ENCODE measurements at regions not wholly inside any gene's neighbourhood (a gene's known extent, or its start where the extent isn't known, plus 50 kb on each side); places are given as distances from the start of the nearest gene placed in this dataset.
A peak's percentile ranks its signal among the peaks of the same experiment; 100 is the strongest.
"Not testable (repeated sequence)": the region's sequence is repeated elsewhere in the genome, so short reads cannot be mapped to it uniquely, and the experiment has no call there.

DNA sequence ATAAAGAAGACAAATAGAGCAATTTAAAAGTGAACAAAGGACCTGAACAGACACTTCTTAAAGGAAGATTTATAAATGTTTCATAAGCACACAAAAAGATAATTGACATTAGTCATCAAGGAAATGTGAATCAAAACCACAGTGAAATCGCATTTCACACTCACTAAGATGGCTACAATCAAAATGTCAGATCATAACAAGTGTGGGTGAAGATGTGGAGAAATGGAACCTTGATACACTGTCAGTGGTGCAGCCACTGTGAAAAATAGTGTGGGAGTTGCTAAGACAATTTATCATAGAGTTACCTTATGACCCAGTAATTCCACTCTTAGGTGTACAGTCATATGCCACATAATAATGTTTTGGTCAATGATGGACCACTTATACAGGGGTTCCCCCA is 54.5 kb upstream of the HTR4 start:
- peak; percentile 33 for DNase-seq

DNA sequence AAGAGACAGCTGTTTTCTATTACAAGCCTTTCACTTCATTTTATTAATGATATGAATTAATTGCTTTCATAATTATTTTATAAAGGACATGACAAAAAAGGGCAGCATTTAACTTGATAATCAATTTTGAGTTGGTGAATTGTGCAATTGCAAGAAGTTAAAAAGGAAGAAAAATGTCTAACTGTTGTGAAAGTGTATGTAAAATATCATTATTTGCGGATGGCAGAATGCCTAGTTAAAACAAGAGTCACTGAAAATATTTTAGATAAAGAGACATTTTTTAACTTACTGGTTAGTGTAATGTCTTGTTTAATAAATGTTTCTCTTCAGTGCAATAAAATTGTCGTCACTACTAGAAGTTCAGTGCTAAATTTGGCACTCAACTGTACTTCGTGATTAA is 57.6 kb upstream of the HTR4 start:
- no peak for DNase-seq

DNA sequence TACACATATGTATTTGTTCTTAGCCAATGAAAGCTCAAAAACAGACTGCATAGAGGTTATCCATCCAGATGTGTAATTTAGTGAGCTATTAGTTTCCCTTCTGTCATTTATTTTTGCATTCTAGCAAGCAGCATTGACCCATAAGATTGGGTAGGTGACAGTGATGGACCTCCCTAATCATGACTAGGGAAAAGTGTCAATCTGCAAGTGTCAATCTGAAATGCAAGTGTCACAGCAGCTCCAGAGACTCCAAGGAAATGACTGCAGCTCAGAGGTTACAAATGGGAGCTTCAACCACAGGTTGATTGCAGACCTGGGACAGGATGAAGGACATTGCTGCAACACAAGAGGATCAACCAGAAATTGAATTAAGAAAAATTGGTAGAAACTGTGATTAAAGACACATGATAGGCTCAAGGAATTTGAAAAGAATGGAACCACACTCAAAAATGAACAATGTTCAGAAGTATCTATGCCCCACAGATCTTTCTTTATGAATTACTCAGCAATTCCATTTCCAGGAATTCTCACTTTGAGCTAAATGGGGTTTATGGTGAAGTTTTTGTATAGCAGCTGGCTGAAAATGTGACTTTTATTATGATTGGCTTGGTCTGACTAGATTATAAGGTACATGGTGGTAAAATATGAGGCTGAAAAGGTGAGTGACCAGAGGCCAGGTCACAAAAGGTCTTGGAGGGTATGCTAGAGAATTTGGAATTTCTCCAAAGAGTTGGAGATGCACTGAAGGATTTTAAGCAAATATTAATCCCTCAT is 59.6 kb upstream of the HTR4 start:
- no peak for DNase-seq

DNA sequence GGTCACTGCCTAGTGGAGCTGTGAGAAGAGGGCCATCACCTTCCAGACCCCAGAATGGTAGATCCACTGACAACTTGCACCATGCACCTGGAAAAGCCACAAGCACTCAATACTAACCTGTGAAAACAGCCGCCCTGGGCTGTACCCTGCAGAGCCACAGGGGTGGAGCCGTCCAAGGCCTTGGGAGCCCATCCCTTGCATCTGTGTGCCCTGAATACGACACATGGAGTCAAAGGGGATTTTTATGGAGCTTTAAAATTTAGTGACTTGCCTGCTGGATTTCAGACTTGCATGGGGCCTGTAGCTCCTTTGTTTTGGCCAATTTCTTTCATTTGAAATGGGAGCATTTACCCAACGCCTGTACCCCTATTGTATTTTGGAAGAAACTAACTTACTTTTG is 62.4 kb upstream of the HTR4 start:
- DNase-seq = no peak

DNA sequence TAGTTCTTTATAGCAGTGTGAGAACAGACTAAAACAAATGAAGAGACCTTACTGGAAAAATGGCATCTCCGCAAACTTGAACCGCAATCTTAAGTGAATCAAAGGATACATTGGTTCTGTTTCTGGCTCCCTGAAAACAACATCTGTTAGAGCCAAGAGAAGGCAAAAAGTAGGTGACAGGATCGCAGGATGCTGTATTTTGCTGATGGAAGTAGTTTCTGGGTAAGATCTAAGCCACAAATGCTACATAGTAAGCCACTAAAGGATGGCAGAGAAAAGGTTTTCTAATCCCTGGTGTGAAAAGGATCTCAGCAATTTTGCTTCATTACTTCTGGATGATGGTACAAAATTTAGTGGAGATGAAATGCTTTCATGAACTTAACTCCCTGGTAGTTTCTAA is 63.3 kb upstream of the HTR4 start:
- DNase-seq = no peak

DNA sequence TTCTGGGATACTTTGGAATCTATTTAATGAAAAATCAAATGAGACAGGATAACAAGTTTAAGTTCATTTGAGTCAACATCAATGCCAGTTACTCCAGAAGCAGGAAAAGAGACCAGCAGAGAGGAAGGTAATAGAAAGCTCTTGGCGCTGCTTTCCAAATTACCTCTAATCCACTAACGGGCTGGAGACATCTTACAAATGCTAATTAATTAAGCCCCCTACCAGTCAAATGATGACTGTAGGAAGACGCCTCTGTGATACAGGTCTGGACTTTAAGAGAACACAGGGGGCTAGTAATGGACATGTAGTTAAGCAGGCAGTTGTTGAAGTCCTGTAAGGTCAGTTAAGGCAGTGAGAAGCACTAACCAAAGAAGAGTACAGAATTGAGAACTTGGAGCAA is 65.3 kb upstream of the HTR4 start:
- no peak for DNase-seq

DNA sequence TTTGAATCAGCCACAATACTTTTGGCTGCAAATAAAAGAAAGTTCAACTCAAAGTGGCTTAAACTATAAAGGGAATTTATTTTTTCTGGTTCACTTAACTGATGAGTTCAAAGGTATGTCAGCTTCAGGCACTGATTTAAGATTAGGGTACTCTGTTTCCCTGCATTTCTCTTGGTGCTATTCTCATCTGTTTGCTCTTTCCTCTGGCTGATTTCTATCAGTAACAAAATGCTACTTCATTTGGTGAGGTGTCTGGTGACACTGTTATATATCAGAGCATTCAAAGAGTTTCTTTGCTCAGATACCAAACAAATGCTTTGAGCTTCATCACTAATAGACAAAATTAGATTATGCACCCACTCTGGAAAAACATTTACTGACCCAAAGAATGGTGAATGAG is 65.9 kb upstream of the HTR4 start:
- no peak for DNase-seq

DNA sequence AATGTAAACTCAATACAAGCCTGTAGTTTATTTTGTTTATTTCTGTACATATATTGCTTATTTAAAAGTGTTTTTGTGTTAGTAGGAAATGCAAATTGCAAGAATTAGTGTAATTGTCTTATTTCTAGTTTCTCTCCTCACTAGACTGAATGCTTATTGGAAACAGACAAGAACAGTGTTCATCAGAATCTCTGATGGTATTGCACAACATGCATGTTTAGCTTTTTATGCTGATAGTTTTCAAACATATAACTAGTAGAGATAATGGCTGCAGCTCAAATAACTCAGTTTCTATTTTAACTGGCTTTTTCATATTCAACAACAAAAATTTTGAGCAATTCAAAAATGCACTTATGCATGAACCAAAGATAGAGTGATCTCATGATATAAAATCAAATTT is 68.8 kb upstream of the HTR4 start:
- no peak for DNase-seq

DNA sequence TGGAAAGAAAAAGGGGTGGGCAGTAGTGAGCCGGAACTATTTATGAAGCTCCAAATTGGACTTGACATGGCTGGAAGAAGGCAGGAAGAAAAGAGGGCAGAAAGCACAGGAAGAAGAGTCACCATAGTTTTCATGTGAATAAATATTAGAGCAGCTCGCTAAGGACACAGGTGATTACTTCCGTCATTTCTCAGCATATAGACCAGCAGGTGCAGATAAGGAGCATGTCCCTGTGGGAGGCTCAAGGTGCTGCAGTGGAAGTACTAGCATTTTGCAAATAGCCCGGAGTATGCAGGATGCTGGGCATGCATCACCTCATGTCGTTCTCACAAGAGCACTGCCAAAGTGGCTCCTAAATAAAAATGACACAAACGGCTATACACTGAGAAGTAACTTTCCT is 71.3 kb upstream of the HTR4 start:
- DNase-seq = no peak

DNA sequence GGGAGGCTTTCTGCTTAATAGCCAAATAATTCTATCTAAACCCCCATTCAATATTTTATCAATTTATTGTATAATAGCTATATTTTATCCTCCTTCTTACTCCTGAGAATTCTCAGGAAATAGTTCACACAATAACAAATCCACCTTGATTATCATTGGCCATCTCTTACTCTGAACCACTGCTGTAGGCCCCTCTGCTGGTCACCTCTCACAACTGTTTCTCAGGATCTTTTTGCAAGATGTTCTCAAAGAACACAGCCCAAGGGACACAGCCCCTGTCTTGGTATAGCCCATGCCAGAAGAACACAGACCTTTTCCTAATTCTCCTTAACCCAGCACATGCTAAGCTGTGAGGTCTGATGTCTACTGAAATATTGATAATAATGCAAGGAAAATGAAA is 74.9 kb upstream of the HTR4 start:
- no peak for DNase-seq

DNA sequence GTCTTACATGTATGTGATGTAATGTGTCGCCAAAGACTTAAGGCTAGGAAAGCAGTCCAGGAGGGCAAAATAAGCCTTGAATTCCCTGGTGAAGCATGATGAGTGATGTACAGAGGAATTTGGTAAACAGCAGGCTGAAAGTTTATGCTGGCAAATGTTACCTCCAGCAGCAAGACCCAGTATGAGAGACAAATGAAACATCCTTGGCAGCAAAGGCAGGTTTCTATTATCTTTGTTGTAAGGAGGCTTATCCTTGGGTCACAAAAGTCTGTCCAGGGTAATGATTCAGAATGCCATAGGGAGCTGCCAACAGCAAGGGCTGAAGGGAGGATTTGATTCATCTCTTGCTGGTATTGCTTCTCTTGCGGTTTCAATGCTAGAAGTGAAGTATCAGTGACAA is 75.9 kb upstream of the HTR4 start:
- DNase-seq = no peak

DNA sequence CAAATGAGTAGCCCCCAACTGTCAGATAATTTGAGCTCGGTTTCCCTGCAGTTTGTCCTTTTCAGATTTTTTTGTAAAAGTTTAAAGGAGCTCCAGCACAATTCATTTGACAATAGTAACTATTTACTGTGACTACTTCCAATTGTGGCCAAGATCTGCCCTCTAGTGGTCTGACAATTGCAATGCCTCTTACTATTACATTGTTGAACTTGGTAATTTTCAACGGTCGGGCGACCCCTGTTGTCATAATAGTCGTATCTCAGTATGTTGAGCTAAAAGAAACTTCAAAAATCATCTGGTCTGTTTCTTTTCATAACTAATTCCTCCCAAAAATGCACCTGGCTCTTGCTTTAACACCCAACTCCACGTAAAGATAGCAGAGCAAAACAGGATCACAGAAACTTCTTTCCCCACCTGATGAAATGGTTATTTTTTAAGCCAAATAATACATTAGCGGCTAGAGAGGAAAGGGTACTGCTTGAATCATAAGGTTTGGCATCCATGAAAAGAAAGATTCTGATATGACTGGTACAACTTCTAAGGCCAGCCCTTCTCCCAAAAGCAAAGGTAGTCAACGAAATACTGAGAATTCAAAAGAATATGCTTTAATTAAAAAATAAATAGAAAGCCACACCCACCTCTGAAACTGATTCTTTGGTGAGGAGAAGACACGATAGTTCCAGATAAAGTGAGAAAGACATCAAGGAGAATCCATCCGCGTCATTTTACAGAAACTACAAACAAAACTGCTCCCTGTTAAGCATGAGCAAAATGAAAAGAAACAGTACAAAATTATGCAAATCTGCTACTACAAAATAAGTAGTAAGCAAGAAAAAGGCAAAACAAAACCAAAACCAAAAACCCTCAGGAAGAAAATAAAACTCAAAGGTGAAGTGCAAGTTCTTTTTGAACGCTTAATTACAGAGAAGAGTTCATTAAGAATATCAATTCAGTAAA is 76.9 kb upstream of the HTR4 start:
- peak; percentile 75 for DNase-seq

DNA sequence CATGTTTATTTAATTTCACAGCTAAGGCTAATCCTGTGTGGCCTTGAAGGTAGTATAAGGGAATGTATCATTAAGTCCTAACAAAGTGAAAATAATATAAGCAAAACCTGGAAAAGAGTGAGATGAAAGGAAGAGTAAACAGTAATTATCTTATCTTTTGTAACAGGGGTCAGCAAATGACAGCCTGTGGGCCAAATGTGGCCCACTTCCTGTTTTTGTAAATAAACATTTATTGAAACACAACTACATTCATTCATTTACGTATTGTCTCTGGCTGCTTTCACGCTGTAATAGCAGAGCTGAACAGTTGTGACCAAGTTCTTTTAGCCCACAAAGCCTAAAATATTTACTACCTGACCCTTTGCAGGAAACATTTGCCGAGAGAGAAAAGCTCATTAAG is 78.4 kb upstream of the HTR4 start:
- DNase-seq = no peak

DNA sequence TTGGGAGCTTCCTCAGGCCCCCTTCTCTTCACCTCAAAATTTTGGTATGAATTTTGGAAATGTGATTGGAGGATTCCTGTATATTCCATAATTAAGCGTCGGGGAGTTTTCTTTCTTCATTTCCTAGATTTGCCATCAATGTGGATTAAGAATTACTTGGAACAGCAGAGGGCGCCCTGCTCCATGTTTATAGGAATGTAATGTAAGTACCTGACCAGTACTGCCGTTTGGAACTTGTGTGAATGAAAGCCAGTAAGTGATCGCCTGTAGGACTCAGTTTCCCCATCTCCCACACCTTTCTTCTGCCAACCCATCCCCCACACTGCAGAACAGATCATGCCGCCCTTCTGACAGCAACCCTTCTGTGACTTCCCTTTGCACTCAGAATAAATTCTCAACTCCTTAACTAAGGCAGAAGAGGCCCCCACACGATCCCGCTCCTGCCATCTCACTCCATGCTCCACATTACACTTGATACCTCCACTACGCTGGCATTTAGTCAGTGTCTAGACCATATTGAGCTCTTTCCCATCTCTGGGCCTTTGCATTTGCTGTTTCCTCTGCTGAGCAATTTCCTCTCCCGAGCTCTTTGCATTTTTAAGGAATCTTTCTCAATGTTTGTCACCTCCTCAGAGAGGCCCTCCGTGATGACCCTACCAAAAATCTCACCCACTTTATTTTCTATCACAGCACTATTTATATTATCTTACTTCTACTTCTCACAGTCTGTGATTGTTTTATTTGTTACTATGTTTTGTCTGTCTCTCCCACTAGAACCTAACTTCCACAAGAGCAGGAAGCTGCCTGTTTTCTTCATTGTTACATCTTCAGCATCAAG is 79.5 kb upstream of the HTR4 start:
- peak; percentile 83 for DNase-seq

DNA sequence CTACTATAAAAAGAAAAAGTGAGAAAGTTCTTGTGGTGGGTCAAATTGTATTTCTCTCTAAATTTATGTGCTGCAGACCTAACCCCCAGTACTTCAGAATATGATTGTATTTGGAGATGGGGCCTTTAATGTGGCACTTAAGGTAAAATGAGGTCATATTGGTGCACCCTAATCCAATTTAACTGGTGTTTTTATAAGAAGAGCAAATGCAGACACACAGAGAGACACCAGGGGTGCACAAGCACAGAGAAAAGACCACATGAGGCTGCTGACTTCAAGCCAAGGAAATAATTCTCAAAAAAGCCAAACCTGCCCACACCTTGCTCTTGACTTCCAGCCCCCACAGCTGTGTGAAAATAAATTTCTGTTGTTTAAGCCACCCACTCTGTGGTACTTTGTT is 80.2 kb upstream of the HTR4 start:
- no peak for DNase-seq

DNA sequence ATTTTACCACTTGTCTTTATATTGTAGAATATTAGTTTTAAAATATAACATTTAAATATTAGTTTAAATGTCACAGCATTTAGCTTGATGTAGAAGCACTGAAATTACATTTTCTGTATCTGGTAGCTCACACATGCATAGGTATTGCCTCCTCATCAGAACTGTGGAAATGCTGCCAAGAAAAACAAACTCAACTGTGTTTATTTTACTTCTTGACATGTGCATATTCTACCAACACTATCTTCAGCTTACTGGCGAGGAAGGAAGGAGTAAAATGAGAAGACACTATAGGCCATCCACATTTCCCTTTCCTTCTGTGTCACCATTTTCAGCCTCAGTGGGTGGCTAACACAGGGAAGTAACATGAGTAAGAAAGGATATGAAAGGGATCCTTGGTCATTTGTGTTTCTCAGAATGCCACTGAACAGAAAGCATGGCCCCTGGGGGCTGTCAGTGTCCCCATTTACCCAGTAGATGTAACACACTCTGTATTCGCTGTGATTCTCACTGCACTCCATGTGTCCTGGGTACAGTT is 81.0 kb upstream of the HTR4 start:
- no peak for DNase-seq

DNA sequence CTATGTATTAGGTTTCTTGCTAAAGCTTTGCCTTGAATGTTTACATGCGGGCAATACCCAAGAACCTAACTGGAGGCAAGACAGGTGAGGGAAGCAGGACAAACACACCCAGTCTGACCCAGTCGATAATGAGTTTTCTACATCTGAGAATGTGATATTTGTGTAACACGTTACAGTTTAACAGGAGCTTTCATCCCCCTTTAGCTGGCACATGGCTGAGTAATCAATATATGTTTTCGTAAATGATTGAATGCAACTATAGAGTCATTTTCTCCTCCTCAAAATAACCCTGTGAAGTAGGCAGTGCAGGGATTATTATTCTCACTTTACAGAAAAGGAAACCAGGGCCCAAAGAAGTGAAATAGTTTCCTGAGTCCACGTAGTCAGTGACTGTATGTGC is 84.7 kb upstream of the HTR4 start:
- DNase-seq = no peak

DNA sequence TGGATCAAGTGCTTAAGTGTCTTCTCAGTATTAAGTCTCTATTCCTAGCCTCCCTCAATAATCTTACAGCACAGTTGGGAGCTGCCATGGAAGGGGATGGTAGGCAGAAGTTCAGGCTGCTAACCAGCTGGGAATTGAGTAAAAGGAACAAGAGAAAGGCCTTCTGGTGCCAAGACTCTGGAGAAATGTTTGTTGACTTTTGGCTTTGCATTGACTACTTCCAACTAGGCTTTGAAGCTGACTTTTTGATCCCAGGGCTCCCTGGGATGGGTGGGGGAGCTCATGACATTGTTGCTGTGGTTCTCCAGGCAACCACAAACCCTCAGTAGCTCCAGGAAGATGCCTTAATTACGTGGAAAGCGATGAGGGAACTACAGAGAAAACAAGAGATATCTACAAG is 85.2 kb upstream of the HTR4 start:
- DNase-seq = no peak

DNA sequence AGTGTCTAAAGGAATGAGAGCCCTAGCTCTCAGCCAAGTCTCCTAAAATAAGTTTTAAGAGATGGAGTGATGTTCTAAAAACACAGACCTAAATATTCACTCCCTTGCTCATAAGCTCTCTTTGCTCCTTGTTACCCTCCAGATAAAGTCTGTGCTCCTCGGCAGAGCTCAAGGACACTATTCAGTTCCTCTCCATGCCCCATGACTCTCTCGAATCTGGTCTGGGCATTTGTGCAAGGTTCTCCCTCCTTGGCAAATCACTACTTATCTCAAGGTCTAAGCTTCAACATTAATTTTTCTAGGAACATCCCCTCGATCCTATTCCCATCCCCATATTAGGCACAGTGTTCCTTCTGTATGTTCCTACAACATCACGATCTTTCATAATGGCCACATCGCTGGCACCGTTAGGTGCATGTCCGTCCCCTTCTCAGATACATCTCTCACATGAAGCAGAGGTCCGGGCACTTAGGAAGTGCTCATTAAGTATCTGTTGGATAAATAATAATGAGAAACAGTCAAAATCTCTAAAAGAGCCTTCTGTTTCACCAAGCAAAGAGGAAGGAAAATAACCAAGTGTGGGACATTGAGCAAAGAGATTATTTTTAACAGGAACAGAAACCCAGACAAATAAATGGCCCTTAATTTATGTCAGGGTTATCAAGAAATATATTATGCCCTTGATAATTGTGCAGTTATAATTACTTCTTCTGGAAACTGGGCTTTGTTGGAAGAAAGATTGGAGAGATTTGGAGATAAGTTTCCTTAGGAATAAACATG is 85.9 kb upstream of the HTR4 start:
- DNase-seq = no peak

DNA sequence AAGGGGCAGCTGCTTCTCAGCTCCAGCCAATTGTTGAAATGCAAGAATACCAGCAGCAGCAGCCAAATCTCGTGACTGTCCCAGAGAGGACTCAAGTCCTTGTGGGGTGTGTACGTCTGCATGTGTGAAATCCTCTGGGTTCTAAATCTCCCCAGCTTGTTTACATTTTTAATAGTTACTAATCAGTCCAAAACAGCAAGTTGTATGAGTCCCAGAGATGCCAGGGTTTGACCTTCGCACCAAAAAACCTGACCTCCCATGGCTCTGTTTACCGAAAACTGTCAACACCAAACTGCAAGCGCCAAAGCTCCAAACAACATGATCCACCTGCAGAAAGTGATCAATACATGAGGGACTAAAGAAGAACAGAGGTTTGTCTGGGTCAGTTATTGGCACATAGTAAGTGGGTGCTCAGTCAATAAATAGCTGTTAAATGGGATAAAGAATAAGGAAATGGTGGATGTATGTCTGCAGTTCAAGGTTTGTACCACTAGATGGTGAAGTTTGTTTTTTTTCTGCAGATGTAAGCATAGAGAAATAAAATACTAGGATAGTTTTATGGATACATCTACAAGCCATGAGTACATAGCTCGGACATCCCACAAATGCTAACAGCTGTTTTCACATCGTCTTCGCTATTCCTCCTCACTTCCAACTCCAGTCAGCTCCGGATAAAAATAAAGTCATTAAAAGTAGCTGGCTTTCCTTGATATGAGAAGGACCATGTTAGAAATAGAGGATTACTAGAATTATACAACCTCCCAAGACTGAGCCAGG is 85.3 kb upstream of the ADRB2 start:
- no peak for DNase-seq

DNA sequence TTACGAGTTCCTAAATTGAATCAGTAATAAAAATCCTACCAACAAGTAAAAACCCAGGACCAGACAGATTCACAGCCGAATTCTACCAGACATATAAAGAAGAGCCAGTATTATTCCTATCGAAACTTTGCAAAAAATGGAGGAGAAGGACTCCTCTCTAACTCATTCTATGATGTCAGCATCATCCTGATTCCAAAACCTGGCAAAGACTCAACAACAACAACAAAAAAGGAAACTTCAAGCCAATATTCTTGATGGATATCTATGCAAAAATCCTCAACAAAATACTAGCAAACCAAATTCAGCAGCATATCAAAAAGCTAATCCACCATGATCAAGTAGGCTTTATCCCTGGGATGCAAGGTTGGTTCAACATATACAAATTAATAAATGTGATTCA is 84.6 kb upstream of the ADRB2 start:
- not testable (repeated sequence) for DNase-seq
